Breast epithelium (tissue), 3 donors: ENCODE measurements at regions not wholly inside any gene's neighbourhood (a gene's known extent, or its start where the extent isn't known, plus 50 kb on each side); places are given as distances from the start of the nearest gene placed in this dataset.

ENCODE experiments used
- POLR2A ChIP-seq: fragments of 450-650 bp; IDR thresholded peaks from one replicate; pipeline ENCODE4 v1.6.1; 2016; ENCODE audit warnings: antibody characterized with exemption, mild to moderate bottlenecking, moderate library complexity
- POLR2AphosphoS5 ChIP-seq, 3 donors: sonication (generic); formaldehyde crosslinking; IDR thresholded peaks; one replicate each; pipeline ENCODE4 v1.6.1; 2017; ENCODE audit warnings: antibody characterized with exemption in 3 of 3
- TF ChIP-seq, protein P1 (sequence below), 3 donors: fragments of 450-650 bp; IDR thresholded peaks; one replicate each; pipeline ENCODE4 v1.5.1; 2016 to 2017; ENCODE audit warnings: antibody characterized with exemption in 3 of 3, mild to moderate bottlenecking in 3 of 3, moderate library complexity in 3 of 3

DNA sequence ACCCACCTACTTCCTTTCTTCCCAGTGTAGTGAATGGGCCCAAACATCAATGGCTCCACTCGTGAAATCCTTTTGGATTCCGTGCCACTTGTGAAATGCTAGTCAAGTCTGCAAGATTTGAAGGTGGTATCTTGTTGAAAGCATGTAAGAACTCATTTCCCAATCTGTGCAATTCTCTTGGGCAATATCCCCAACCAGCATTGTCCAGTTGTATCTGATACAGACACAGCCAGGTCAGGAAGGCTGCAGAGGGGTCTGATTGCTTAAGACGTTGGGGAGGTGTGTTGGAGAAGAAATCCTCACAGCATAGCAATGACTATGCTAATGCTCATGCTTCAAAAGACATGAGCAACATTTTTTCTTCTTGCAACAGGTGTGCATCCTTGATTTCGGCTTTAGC is 164.8 kb downstream of the VEGFC start:
- TF ChIP-seq, protein P1, sequence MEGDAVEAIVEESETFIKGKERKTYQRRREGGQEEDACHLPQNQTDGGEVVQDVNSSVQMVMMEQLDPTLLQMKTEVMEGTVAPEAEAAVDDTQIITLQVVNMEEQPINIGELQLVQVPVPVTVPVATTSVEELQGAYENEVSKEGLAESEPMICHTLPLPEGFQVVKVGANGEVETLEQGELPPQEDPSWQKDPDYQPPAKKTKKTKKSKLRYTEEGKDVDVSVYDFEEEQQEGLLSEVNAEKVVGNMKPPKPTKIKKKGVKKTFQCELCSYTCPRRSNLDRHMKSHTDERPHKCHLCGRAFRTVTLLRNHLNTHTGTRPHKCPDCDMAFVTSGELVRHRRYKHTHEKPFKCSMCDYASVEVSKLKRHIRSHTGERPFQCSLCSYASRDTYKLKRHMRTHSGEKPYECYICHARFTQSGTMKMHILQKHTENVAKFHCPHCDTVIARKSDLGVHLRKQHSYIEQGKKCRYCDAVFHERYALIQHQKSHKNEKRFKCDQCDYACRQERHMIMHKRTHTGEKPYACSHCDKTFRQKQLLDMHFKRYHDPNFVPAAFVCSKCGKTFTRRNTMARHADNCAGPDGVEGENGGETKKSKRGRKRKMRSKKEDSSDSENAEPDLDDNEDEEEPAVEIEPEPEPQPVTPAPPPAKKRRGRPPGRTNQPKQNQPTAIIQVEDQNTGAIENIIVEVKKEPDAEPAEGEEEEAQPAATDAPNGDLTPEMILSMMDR (IDR thresholded peaks at IDR 0.05): no peak
- TF ChIP-seq POLR2A (no peak), POLR2AphosphoS5 (IDR thresholded peaks at IDR 0.05) (no peak)
